Endothelial cell of umbilical vein (primary cell): ENCODE measurements at regions not wholly inside any gene's neighbourhood (a gene's known extent, or its start where the extent isn't known, plus 50 kb on each side); places are given as distances from the start of the nearest gene placed in this dataset.

Experiments
- EZH2 ChIP-seq: IDR thresholded peaks from 2 replicates; pipeline ENCODE4 v1.6.1; 2012; ENCODE audit warnings: borderline replicate concordance, low read depth, mild to moderate bottlenecking, moderate library complexity, low read length, inconsistent platforms; ENCODE audit not compliant: severe bottlenecking
- JUN ChIP-seq: IDR thresholded peaks from 2 replicates; pipeline ENCODE4 v1.6.1; 2011; ENCODE audit warnings: borderline replicate concordance, low read depth; ENCODE audit not compliant: insufficient read length, insufficient read depth
- POLR2A ChIP-seq: IDR thresholded peaks from 2 replicates; pipeline ENCODE4 v1.6.1; 2012; ENCODE audit warnings: low read depth, mild to moderate bottlenecking, control low read depth, low read length
- POLR2AphosphoS5 ChIP-seq: IDR thresholded peaks from 2 replicates; pipeline ENCODE4 v1.6.1; 2012; ENCODE audit warnings: low read depth, mild to moderate bottlenecking, control low read depth, low read length, moderate library complexity; ENCODE audit not compliant: insufficient read depth
- TF ChIP-seq, protein P1 (sequence below), 2 donors: IDR thresholded peaks; 1 replicate in 1 of 2; 2 replicates in 1 of 2; pipeline ENCODE4 v1.5.1; 2011; ENCODE audit warnings: low read length in 2 of 2, mild to moderate bottlenecking in 2 of 2, moderate library complexity in 2 of 2, control low read depth in 1 of 2, inconsistent platforms in 1 of 2, low read depth in 1 of 2; ENCODE audit not compliant: insufficient read depth in 1 of 2; ENCODE audit errors: extremely low read depth in 1 of 2

DNA sequence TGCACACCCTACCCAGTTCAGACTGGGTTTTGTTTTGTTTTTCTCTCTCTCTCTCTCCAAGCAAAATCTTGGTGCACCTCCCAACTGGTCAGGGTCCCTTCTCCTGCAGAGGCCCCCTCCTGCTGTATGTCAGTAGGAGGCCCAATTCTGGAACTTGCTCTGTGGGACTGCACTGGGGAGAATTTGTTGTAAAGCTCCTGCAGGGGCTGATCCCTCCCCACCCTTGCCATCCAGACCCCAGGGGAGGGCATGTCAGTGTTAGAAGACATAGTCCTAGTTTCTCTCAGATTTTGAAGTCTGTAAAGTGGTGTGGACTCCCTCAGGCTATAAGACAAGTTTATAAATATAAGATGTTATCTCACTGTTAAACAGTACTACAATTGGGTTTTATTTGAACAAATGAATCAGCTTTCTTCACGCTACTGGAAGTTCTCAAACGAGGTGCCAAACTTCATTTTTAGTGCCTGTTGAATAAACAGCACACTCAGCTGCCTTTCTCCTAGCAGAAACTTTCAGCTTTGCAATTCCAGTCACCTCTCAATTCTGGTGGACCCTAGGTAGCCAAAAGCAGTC is 88.6 kb upstream of the FRMPD3 start:
- TF ChIP-seq, protein P1, sequence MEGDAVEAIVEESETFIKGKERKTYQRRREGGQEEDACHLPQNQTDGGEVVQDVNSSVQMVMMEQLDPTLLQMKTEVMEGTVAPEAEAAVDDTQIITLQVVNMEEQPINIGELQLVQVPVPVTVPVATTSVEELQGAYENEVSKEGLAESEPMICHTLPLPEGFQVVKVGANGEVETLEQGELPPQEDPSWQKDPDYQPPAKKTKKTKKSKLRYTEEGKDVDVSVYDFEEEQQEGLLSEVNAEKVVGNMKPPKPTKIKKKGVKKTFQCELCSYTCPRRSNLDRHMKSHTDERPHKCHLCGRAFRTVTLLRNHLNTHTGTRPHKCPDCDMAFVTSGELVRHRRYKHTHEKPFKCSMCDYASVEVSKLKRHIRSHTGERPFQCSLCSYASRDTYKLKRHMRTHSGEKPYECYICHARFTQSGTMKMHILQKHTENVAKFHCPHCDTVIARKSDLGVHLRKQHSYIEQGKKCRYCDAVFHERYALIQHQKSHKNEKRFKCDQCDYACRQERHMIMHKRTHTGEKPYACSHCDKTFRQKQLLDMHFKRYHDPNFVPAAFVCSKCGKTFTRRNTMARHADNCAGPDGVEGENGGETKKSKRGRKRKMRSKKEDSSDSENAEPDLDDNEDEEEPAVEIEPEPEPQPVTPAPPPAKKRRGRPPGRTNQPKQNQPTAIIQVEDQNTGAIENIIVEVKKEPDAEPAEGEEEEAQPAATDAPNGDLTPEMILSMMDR (IDR thresholded peaks at IDR 0.05; ENCODE audit: extremely low read depth in 1 of 2, insufficient read depth in 1 of 2, low read depth in 1 of 2, low read length in 2 of 2): no peak
- TF ChIP-seq POLR2A (no peak), POLR2AphosphoS5 (no peak), EZH2 (no peak), JUN (no peak)
